SK-N-SH (cell line): ENCODE measurements at regions not wholly inside any gene's neighbourhood (a gene's known extent, or its start where the extent isn't known, plus 50 kb on each side); places are given as distances from the start of the nearest gene placed in this dataset.

Source experiments
- CTCF ChIA-PET: fragments of 300-600, 350-600 bp; formaldehyde crosslinking; extraction: SDS; loops from one replicate; lab custom pipeline; 2021; lab: Yijun Ruan, JAX
- POLR2A ChIA-PET: fragments of 350-600 bp; sonication (Branson Sonifier 250); formaldehyde crosslinking; extraction: SDS; loops from one replicate; lab custom pipeline; 2020; ENCODE audit warnings: antibody characterized with exemption, inconsistent platforms; lab: Yijun Ruan, JAX
- DNase-seq: peaks from one replicate; pipeline ENCODE4 v3.0.0; 2012
- H2AFZ ChIP-seq: fragments of 200-600 bp; sonication (generic); 2 replicates; pipeline ENCODE4 v1.8.1; 2016; ENCODE audit warnings: antibody characterized with exemption, mild to moderate bottlenecking, low read depth
- H3F3A ChIP-seq: fragments of 200-600 bp; sonication (generic); replicated peaks from 2 replicates; pipeline ENCODE3; 2016; ENCODE audit warnings: antibody characterized with exemption, mild to moderate bottlenecking; ENCODE audit not compliant: insufficient read depth
- H3K27ac ChIP-seq, 2 experiments: fragments of 200-500 bp in 1 of 2; fragments of 200-600 bp in 1 of 2; sonication (Bioruptor generic) in 1 of 2; sonication (generic), shearing (Covaris generic) in 1 of 2; 2 replicates each; pipeline versions ENCODE4 v1.5.1 to v1.6.1; 2014 to 2016; ENCODE audit warnings: low read depth in 2 of 2, inconsistent platforms in 1 of 2, low read length in 1 of 2, mild to moderate bottlenecking in 1 of 2, mixed read lengths in 1 of 2
- H3K27me3 ChIP-seq: fragments of 200-600 bp; sonication (generic), shearing (Covaris generic); 2 replicates; pipeline ENCODE4 v1.6.1; 2016; ENCODE audit warnings: mixed run types; ENCODE audit not compliant: insufficient read depth
- H3K36me3 ChIP-seq, 2 experiments: fragments of 200-500 bp in 1 of 2; fragments of 200-600 bp in 1 of 2; sonication (Bioruptor generic) in 1 of 2; sonication (generic) in 1 of 2; replicated peaks in 1 of 2; 2 replicates each; pipeline versions ENCODE3 to v1.5.1; 2014 to 2016; ENCODE audit warnings: low read length in 1 of 2, mild to moderate bottlenecking in 1 of 2; ENCODE audit not compliant: insufficient read depth in 2 of 2, control insufficient read depth in 1 of 2
- H3K4me1 ChIP-seq, 2 experiments: fragments of 200-500 bp in 1 of 2; fragments of 200-600 bp in 1 of 2; sonication (Bioruptor generic) in 1 of 2; sonication (generic), shearing (Covaris generic) in 1 of 2; 2 replicates each; pipeline versions ENCODE4 v1.5.1 to v1.6.1; 2014 to 2016; ENCODE audit warnings: low read depth in 1 of 2, low read length in 1 of 2, mixed run types in 1 of 2; ENCODE audit not compliant: insufficient read depth in 2 of 2, control insufficient read depth in 1 of 2
- H3K4me2 ChIP-seq: fragments of 200-600 bp; sonication (generic), shearing (Covaris generic); 2 replicates; pipeline ENCODE4 v1.6.1; 2017; ENCODE audit warnings: mixed run types
- H3K4me3 ChIP-seq, 2 experiments: fragments of 200-500 bp in 1 of 2; fragments of 200-600 bp in 1 of 2; sonication (Bioruptor generic) in 1 of 2; sonication (generic), shearing (Covaris generic) in 1 of 2; 2 replicates each; pipeline versions ENCODE4 v1.5.1 to v1.8.1; 2014 to 2016; ENCODE audit warnings: low read depth in 2 of 2, inconsistent platforms in 1 of 2, low read length in 1 of 2, mild to moderate bottlenecking in 1 of 2, mixed read lengths in 1 of 2, moderate library complexity in 1 of 2
- H3K79me2 ChIP-seq: fragments of 200-600 bp; sonication (generic); 2 replicates; pipeline ENCODE4 v1.8.1; 2017; ENCODE audit warnings: mild to moderate bottlenecking; ENCODE audit not compliant: insufficient read depth
- H3K9ac ChIP-seq: fragments of 200-600 bp; sonication (generic); 2 replicates; pipeline ENCODE4 v1.6.1; 2017; ENCODE audit warnings: mixed run types
- H3K9me2 ChIP-seq: fragments of 200-600 bp; sonication (generic); 2 replicates; pipeline ENCODE4 v1.6.1; 2017; ENCODE audit warnings: mixed run types
- H3K9me3 ChIP-seq: fragments of 200-600 bp; sonication (generic); 2 replicates; pipeline ENCODE4 v1.6.1; 2017; ENCODE audit warnings: mixed run types, mild to moderate bottlenecking, moderate library complexity
- H4K20me1 ChIP-seq: fragments of 200-600 bp; sonication (generic); 2 replicates; pipeline ENCODE4 v1.6.1; 2017; ENCODE audit warnings: mild to moderate bottlenecking, mixed run types; ENCODE audit not compliant: insufficient read depth
- ELF1 ChIP-seq: IDR thresholded peaks from 2 replicates; pipeline ENCODE4 v1.4.0; 2012
- EP300 ChIP-seq, 2 experiments: IDR thresholded peaks; 2 replicates each; pipeline versions ENCODE4 v1.4.0 to v1.6.1; 2012; ENCODE audit warnings: borderline replicate concordance in 1 of 2, low read depth in 1 of 2, low read length in 1 of 2
- EZH2phosphoT487 ChIP-seq: fragments of 200-600 bp; sonication (generic); IDR thresholded peaks from 2 replicates; pipeline ENCODE4 v1.6.1; 2017; ENCODE audit warnings: low read depth, mixed run types, mild to moderate bottlenecking, antibody characterized with exemption, moderate library complexity, borderline replicate concordance
- FOSL2 ChIP-seq: IDR thresholded peaks from 2 replicates; pipeline ENCODE4 v1.4.0; 2012; ENCODE audit warnings: low read depth, mild to moderate bottlenecking, moderate library complexity, borderline replicate concordance
- FOXJ3 ChIP-seq: sonication (generic); formaldehyde crosslinking; IDR thresholded peaks from 2 replicates; pipeline ENCODE4 v1.5.1; 2020; ENCODE audit warnings: mild to moderate bottlenecking, missing genetic modification reagents
- FOXM1 ChIP-seq: IDR thresholded peaks from 2 replicates; pipeline ENCODE4 v1.4.0; 2012; ENCODE audit warnings: low read depth, mild to moderate bottlenecking
- GABPA ChIP-seq: IDR thresholded peaks from 2 replicates; pipeline ENCODE4 v1.4.0; 2012; ENCODE audit warnings: low read depth, mild to moderate bottlenecking
- JUND ChIP-seq: IDR thresholded peaks from 2 replicates; pipeline ENCODE4 v1.4.0; 2012
- NRF1 ChIP-seq: IDR thresholded peaks from 2 replicates; pipeline ENCODE4 v1.6.1; 2012; ENCODE audit warnings: low read depth, mild to moderate bottlenecking, low read length
- RAD21 ChIP-seq: IDR thresholded peaks from 2 replicates; pipeline ENCODE4 v1.6.1; 2012; ENCODE audit warnings: mild to moderate bottlenecking, low read length
- RXRA ChIP-seq: IDR thresholded peaks from 2 replicates; pipeline ENCODE4 v1.4.0; 2012; ENCODE audit warnings: low read depth, mild to moderate bottlenecking, borderline replicate concordance
- SIN3A ChIP-seq: IDR thresholded peaks from 2 replicates; pipeline ENCODE4 v1.6.1; 2012; ENCODE audit warnings: low read depth, mild to moderate bottlenecking, low read length, moderate library complexity, borderline replicate concordance
- SMC3 ChIP-seq: IDR thresholded peaks from 2 replicates; pipeline ENCODE4 v1.6.1; 2012; ENCODE audit warnings: low read depth, low read length, improper control_type of control experiment
- TAF1 ChIP-seq: IDR thresholded peaks from 2 replicates; pipeline ENCODE4 v1.6.1; 2012; ENCODE audit warnings: low read depth, mild to moderate bottlenecking, low read length, moderate library complexity, borderline replicate concordance
- TEAD4 ChIP-seq: IDR thresholded peaks from 2 replicates; pipeline ENCODE4 v1.4.0; 2012; ENCODE audit warnings: mild to moderate bottlenecking, borderline replicate concordance; ENCODE audit not compliant: insufficient read depth
- YY1 ChIP-seq: IDR thresholded peaks from 2 replicates; pipeline ENCODE4 v1.4.0; 2012; ENCODE audit warnings: low read depth, mild to moderate bottlenecking
- WGBS: methylation state at CpG from one replicate; pipeline ENCODE4 v1.1.6; 2017; ENCODE audit warnings: low lambda C conversion rate; 5-methylcytosine and 5-hydroxymethylcytosine counted together
- TF ChIP-seq, protein P1 (sequence below): IDR thresholded peaks from 2 replicates; pipeline ENCODE4 v1.6.1; 2012; ENCODE audit warnings: mild to moderate bottlenecking, low read depth, low read length, moderate library complexity
- TF ChIP-seq, protein P2 (sequence below): fragments of 150-350 bp; IDR thresholded peaks from 2 replicates; pipeline ENCODE4 v1.6.1; 2016; ENCODE audit warnings: mild to moderate bottlenecking, low read depth, low read length
- TF ChIP-seq, protein P3 (sequence below): IDR thresholded peaks from 2 replicates; pipeline ENCODE4 v1.4.0; 2012; ENCODE audit warnings: low read depth

DNA sequence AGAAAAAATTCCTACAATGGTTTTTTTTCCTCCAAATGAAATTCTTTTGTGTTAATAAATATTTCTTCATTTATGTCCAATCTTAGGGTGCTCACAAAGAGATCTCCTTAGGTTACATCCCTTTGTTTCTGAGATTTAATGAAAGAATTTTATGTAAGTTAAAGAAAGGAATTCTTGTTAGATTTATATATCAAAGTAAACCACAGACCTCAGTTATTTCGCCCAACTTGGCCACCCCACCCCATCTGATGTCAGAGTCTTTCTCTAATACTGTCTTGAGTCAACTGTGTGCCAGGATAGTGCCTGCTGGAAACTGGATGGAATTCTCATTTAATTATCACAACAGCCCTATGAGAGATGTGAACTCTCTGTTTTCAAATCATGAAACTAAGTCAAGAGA, 259.9 kb downstream of the OPA1 start (continued):
- TF ChIP-seq, protein P1, sequence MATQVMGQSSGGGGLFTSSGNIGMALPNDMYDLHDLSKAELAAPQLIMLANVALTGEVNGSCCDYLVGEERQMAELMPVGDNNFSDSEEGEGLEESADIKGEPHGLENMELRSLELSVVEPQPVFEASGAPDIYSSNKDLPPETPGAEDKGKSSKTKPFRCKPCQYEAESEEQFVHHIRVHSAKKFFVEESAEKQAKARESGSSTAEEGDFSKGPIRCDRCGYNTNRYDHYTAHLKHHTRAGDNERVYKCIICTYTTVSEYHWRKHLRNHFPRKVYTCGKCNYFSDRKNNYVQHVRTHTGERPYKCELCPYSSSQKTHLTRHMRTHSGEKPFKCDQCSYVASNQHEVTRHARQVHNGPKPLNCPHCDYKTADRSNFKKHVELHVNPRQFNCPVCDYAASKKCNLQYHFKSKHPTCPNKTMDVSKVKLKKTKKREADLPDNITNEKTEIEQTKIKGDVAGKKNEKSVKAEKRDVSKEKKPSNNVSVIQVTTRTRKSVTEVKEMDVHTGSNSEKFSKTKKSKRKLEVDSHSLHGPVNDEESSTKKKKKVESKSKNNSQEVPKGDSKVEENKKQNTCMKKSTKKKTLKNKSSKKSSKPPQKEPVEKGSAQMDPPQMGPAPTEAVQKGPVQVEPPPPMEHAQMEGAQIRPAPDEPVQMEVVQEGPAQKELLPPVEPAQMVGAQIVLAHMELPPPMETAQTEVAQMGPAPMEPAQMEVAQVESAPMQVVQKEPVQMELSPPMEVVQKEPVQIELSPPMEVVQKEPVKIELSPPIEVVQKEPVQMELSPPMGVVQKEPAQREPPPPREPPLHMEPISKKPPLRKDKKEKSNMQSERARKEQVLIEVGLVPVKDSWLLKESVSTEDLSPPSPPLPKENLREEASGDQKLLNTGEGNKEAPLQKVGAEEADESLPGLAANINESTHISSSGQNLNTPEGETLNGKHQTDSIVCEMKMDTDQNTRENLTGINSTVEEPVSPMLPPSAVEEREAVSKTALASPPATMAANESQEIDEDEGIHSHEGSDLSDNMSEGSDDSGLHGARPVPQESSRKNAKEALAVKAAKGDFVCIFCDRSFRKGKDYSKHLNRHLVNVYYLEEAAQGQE = no peak
- TF ChIP-seq FOXJ3 (CRISPR knock-in tag) (no peak), GABPA (no peak), NRF1 (no peak), EP300 (IDR thresholded peaks at IDR 0.05; ENCODE audit: borderline replicate concordance in 1 of 2, low read depth in 1 of 2, low read length in 1 of 2) (no peak), TEAD4 (no peak), JUND (no peak), FOXM1 (no peak), TAF1 (no peak), SIN3A (no peak), YY1 (no peak), EZH2phosphoT487 (no peak)

DNA sequence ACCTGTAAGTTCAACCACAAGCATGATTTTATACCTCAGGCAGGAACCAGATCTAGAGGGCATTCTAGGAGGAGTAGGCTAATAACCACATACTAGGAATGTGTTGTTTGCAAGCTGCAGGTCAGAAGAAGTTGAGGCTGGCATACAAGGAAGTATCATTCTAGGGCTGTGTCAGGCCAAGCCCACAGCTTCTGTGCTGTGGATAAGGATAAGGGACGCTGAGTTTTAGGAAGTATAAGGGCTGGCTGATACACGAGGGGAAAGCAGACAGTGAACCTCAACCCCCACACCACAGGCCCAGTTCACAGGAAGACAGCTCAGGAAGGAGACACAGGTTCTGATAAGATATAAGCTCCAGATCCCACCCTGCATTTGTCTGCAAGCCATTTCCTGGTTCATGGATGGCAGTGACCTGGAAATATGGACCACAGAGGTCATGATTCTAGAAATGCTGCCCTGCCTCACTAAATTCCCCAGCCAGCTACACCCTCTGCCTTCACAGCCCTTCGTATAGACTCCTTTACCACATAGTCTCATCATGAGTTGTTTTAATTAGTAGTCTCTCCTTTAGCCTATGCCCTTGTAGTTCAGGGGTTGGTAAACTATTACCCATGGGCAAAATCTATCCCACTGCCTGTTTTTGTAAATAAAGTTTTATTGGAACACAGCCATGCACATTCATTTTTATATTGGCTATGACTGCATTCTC, 260.7 kb downstream of the OPA1 start:
- H3K27me3 ChIP-seq = no peaks in the 10 kb centered on the region
- H2AFZ ChIP-seq = no peak overlapping the region
- H4K20me1 ChIP-seq = no peaks in the 10 kb centered on the region
- CTCF ChIA-PET = interaction anchor here (1.7 kb wide), 1 partner anchor 10 kb away, joined by 4 read pairs; no protein-coding TSS in a partner anchor
- H3K79me2 ChIP-seq = no peaks in the 10 kb centered on the region
- H3K36me3 ChIP-seq = no peaks in the 10 kb centered on the region
- no peak overlapping the region for H3K4me3 ChIP-seq
- H3K9me2 ChIP-seq = no peaks in the 10 kb centered on the region
- peaks cover 0 to 2% of the 10 kb centered on the region in 2 experiments; a peak in 2 of 4 replicates for H3K4me1 ChIP-seq
- POLR2A ChIA-PET = no interaction called here
- TF ChIP-seq, protein P2, sequence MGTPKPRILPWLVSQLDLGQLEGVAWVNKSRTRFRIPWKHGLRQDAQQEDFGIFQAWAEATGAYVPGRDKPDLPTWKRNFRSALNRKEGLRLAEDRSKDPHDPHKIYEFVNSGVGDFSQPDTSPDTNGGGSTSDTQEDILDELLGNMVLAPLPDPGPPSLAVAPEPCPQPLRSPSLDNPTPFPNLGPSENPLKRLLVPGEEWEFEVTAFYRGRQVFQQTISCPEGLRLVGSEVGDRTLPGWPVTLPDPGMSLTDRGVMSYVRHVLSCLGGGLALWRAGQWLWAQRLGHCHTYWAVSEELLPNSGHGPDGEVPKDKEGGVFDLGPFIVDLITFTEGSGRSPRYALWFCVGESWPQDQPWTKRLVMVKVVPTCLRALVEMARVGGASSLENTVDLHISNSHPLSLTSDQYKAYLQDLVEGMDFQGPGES = no peak
- TF ChIP-seq EZH2phosphoT487 = no peak
- TF ChIP-seq TAF1 = no peak
- no peak for TF ChIP-seq ELF1
- no peak for TF ChIP-seq EP300 (IDR thresholded peaks at IDR 0.05; ENCODE audit: borderline replicate concordance in 1 of 2, low read depth in 1 of 2, low read length in 1 of 2)
- TF ChIP-seq FOSL2 = no peak
- TF ChIP-seq SMC3 = no peak
- no peak for TF ChIP-seq RXRA
- TF ChIP-seq RAD21 = no peak
- no peak for TF ChIP-seq NRF1
- TF ChIP-seq, protein P3, sequence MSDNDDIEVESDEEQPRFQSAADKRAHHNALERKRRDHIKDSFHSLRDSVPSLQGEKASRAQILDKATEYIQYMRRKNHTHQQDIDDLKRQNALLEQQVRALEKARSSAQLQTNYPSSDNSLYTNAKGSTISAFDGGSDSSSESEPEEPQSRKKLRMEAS = no peak
- TF ChIP-seq YY1 = no peak
- no peaks in the 10 kb centered on the region for H3F3A ChIP-seq
- no peak overlapping the region for H3K27ac ChIP-seq
- H3K9me3 ChIP-seq = no peaks in the 10 kb centered on the region
- no peak overlapping the region for H3K4me2 ChIP-seq
- H3K9ac ChIP-seq = no peak overlapping the region
- 40% methylated on average over 3 of the region's 3 CpGs for WGBS
- DNase-seq = no peak
